ENCODE measurements at regions not wholly inside any gene's neighbourhood (a gene's known extent, or its start where the extent isn't known, plus 50 kb on each side); places are given as distances from the start of the nearest gene placed in this dataset.

GRCh38 chr5:27381686-27382085 is 343.3 kb upstream of the CDH9 start:
- no peak for TF ChIP-seq CTCF (IDR thresholded peaks at IDR 0.05)
- ATAC-seq (ENCODE audit: low FRiP score): no peak

DNA sequence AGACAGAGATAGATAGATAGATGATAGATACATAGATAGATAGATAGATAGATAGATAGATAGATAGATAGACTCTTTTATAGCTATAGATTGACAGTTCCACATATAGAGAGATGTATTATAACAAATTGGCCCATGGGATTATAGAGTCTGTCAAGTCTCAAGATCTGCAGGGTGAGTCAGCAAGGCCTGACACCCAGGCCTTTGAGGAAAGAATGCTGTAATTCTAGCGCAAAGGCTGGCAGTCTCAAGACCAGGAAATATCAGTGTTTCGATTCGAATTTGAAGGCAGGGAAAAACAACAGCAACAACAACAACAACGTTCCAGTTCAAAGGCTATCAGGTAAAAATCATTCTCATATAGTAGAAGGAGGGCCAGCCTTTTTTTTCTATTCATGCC is 339.2 kb upstream of the CDH9 start:
- TF ChIP-seq CTCF (IDR thresholded peaks at IDR 0.05): no peak
- ATAC-seq (ENCODE audit: low FRiP score) (no peak), DNase-seq (ENCODE audit: low spot score) (no peak)

More at GRCh38 chr5:27381686-27382085, 343.3 kb upstream of the CDH9 start:
- DNase-seq (ENCODE audit: low spot score): no peak

- no peak for DNase-seq (ENCODE audit: low spot score)
- TF ChIP-seq CTCF (IDR thresholded peaks at IDR 0.05): no peak
- no peak for ATAC-seq (ENCODE audit: low FRiP score)
Measured at GRCh38 chr5:27353970-27354369, 315.6 kb upstream of the CDH9 start.

DNA sequence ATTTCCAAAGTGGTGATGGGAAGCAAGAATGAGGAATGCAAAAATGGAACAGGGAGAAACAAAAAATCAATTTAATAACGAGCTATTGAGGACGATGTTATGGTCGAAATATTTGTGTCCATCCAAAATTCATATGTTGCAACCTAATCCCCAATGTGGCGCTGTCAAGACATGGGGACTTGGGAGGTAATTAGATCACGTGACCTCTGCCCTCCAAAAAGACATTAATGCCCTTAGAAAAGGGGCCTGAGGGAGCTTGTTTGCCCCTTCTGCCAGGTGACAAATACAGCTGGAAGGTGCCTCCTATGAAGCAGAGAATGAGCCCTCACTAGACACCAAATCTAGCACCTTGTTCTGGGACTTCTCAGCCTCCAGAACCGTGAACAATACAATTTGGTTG is 315.2 kb upstream of the CDH9 start:
- ATAC-seq (ENCODE audit: low FRiP score) (no peak), DNase-seq (ENCODE audit: low spot score) (no peak)
- TF ChIP-seq CTCF (IDR thresholded peaks at IDR 0.05): no peak

DNA sequence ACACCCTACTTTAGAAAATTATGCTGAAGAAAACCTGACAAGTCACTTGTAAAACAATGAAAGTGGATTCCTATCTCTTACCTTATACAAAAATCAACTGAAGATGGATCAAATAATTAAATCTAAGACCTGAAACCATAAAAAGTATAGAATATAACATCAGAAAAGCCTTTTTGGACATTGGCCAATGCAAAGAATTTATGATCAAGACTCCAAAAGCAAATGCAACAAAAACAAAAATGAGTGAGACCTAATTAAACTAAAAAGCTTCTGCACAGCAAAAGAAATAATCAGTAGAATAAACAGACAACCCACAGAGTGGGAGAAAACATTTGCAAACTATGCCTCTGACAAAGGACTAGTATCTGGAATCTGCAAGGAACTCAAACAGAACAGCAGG is 303.0 kb upstream of the CDH9 start:
- ATAC-seq (ENCODE audit: low FRiP score): no peak
- TF ChIP-seq CTCF (IDR thresholded peaks at IDR 0.05): no peak
- no peak for DNase-seq (ENCODE audit: low spot score)

- DNase-seq (ENCODE audit: low spot score) (no peak), ATAC-seq (ENCODE audit: low FRiP score) (no peak)
- no peak for TF ChIP-seq CTCF (IDR thresholded peaks at IDR 0.05)
Measured at GRCh38 chr5:27336817-27337216, 298.4 kb upstream of the CDH9 start.

- no peak for TF ChIP-seq CTCF (IDR thresholded peaks at IDR 0.05)
- no peak for ATAC-seq (ENCODE audit: low FRiP score)
Measured at GRCh38 chr5:27328480-27328879, 290.1 kb upstream of the CDH9 start.

More at GRCh38 chr5:27328480-27328879, 290.1 kb upstream of the CDH9 start:
- no peak for DNase-seq (ENCODE audit: low spot score)
